ENCODE measurements at regions not wholly inside any gene's neighbourhood (a gene's known extent, or its start where the extent isn't known, plus 50 kb on each side); places are given as distances from the start of the nearest gene placed in this dataset.

- Histone ChIP-seq H3K4me3 (ENCODE audit: low read depth, low read length) (no peak overlapping the region), H3K27ac (ENCODE audit: low read depth, low read length) (no peak overlapping the region), H3K9me3 (ENCODE audit: control insufficient read depth, insufficient read depth, low read length) (no peaks in the 10 kb centered on the region), H3K27me3 (ENCODE audit: control insufficient read depth, insufficient read depth, low read length) (no peaks in the 10 kb centered on the region)
- DNase-seq (ENCODE audit: low read depth, low spot score): no peak
- POLR2A ChIA-PET: no interaction called here
- TF ChIP-seq CTCF (IDR thresholded peaks at IDR 0.05; ENCODE audit: low read depth, low read length): no peak
- CTCF ChIA-PET: interaction anchor here (0.6 kb wide), 1 partner anchor 1149 kb away, joined by 3 read pairs; no protein-coding TSS in a partner anchor
These were observed 255.0 kb downstream of the TXNL1 start for GRCh38 chr18:56383349-56383748.

GRCh38 chr18:56382541-56382940 is 255.9 kb downstream of the TXNL1 start:
- H3K27ac ChIP-seq (ENCODE audit: low read depth, low read length): no peak overlapping the region
- CTCF ChIA-PET: no interaction called here
- H3K9me3 ChIP-seq (ENCODE audit: control insufficient read depth, insufficient read depth, low read length): no peaks in the 10 kb centered on the region
- no peak for DNase-seq (ENCODE audit: low read depth, low spot score)
- H3K27me3 ChIP-seq (ENCODE audit: control insufficient read depth, insufficient read depth, low read length): no peaks in the 10 kb centered on the region
- no peak for TF ChIP-seq CTCF (IDR thresholded peaks at IDR 0.05; ENCODE audit: low read depth, low read length)
- POLR2A ChIA-PET: interaction anchor here (0.6 kb wide), 1 partner anchor 142 kb away, joined by 3 read pairs; no protein-coding TSS in a partner anchor
- H3K4me3 ChIP-seq (ENCODE audit: low read depth, low read length): no peak overlapping the region

GRCh38 chr18:56381196-56381595 is 257.2 kb downstream of the TXNL1 start:
- no peaks in the 10 kb centered on the region for H3K9me3 ChIP-seq (ENCODE audit: control insufficient read depth, insufficient read depth, low read length)
- no peak for DNase-seq (ENCODE audit: low read depth, low spot score)
- no peaks in the 10 kb centered on the region for H3K27me3 ChIP-seq (ENCODE audit: control insufficient read depth, insufficient read depth, low read length)
- H3K4me3 ChIP-seq (ENCODE audit: low read depth, low read length): no peak overlapping the region
- no peak overlapping the region for H3K27ac ChIP-seq (ENCODE audit: low read depth, low read length)
- TF ChIP-seq CTCF (IDR thresholded peaks at IDR 0.05; ENCODE audit: low read depth, low read length): no peak
- ChIA-PET CTCF (no interaction called here), POLR2A (no interaction called here)

GRCh38 chr18:56380685-56381084 is 257.7 kb downstream of the TXNL1 start:
- no peak for DNase-seq (ENCODE audit: low read depth, low spot score)
- no peaks in the 10 kb centered on the region for H3K27me3 ChIP-seq (ENCODE audit: control insufficient read depth, insufficient read depth, low read length)
- ChIA-PET POLR2A (no interaction called here), CTCF (no interaction called here)
- TF ChIP-seq CTCF (IDR thresholded peaks at IDR 0.05; ENCODE audit: low read depth, low read length): no peak
- no peaks in the 10 kb centered on the region for H3K9me3 ChIP-seq (ENCODE audit: control insufficient read depth, insufficient read depth, low read length)
- H3K27ac ChIP-seq (ENCODE audit: low read depth, low read length): no peak overlapping the region
- H3K4me3 ChIP-seq (ENCODE audit: low read depth, low read length): no peak overlapping the region

GRCh38 chr18:56379256-56379655 is 259.1 kb downstream of the TXNL1 start:
- no peak for DNase-seq (ENCODE audit: low read depth, low spot score)
- ChIA-PET CTCF (no interaction called here), POLR2A (no interaction called here)
- Histone ChIP-seq H3K4me3 (ENCODE audit: low read depth, low read length) (no peak overlapping the region), H3K27me3 (ENCODE audit: control insufficient read depth, insufficient read depth, low read length) (no peaks in the 10 kb centered on the region), H3K27ac (ENCODE audit: low read depth, low read length) (no peak overlapping the region), H3K9me3 (ENCODE audit: control insufficient read depth, insufficient read depth, low read length) (no peaks in the 10 kb centered on the region)
- no peak for TF ChIP-seq CTCF (IDR thresholded peaks at IDR 0.05; ENCODE audit: low read depth, low read length)

All from AG04450 (cell line).